ENCODE measurements at regions not wholly inside any gene's neighbourhood (a gene's known extent, or its start where the extent isn't known, plus 50 kb on each side); places are given as distances from the start of the nearest gene placed in this dataset.

GRCh38 chr1:73463873-73464272, 734.1 kb downstream of the LRRIQ3 start:
- no peak for TF ChIP-seq CTCF (IDR thresholded peaks at IDR 0.05; ENCODE audit: borderline replicate concordance, extremely low read depth, low read length, poor library complexity, severe bottlenecking)
- TF ChIP-seq EZH2 (IDR thresholded peaks at IDR 0.05; ENCODE audit: borderline replicate concordance, low read depth, low read length, severe bottlenecking), result no peak
